Esophagus squamous epithelium (tissue), 5 donors: ENCODE measurements at regions not wholly inside any gene's neighbourhood (a gene's known extent, or its start where the extent isn't known, plus 50 kb on each side); places are given as distances from the start of the nearest gene placed in this dataset.
"Not testable (repeated sequence)": the region's sequence is repeated elsewhere in the genome, so short reads cannot be mapped to it uniquely, and the experiment has no call there.

Experiments
- DNase-seq: peaks from one replicate; lab custom pipeline; 2025; lab: John Stamatoyannopoulos, UW
- H3K27ac ChIP-seq, 4 donors: fragments of 200-600 bp; sonication (generic); one replicate each; pipeline ENCODE4 v1.5.1; 2016 to 2019; ENCODE audit warnings: mild to moderate bottlenecking in 1 of 4
- H3K27me3 ChIP-seq, 4 donors: fragments of 200-600 bp; sonication (generic); 1 replicate in 3 of 4; 2 replicates in 1 of 4; pipeline versions ENCODE4 v1.5.1 to v1.6.0; 2017 to 2021; ENCODE audit warnings: antibody characterized with exemption in 1 of 4
- H3K36me3 ChIP-seq, 3 donors: fragments of 200-600 bp; sonication (generic); one replicate each; pipeline ENCODE4 v1.5.1; 2016 to 2019
- H3K4me1 ChIP-seq, 3 donors: fragments of 200-600 bp; sonication (generic); one replicate each; pipeline ENCODE4 v1.5.1; 2017 to 2019
- H3K4me3 ChIP-seq, 4 donors: fragments of 200-600 bp; sonication (generic); 1 replicate in 3 of 4; 2 replicates in 1 of 4; pipeline ENCODE4 v1.5.1; 2016 to 2019; ENCODE audit warnings: mild to moderate bottlenecking in 2 of 4, moderate library complexity in 1 of 4
- H3K9me3 ChIP-seq, 3 donors: fragments of 200-600 bp; sonication (generic); one replicate each; pipeline ENCODE4 v1.5.1; 2016 to 2019
- POLR2A ChIP-seq, 4 donors: fragments of 450-650 bp; IDR thresholded peaks; one replicate each; pipeline ENCODE4 v1.6.1; 2017; ENCODE audit warnings: antibody characterized with exemption in 4 of 4, mild to moderate bottlenecking in 4 of 4, moderate library complexity in 3 of 4
- WGBS, 2 donors: methylation state at CpG; one replicate each; pipeline ENCODE4 v1.1.5; 2018; 5-methylcytosine and 5-hydroxymethylcytosine counted together
- intact Hi-C: fragments of 100-400 bp; cut with DNase I; formaldehyde crosslinking; loops from one replicate; pipeline ENCODE4 v1.15.0; 2022
- TF ChIP-seq, protein P1 (sequence below), 6 experiments: fragments of 450-650 bp in 4 of 6; fragments of 200-600 bp in 2 of 6; sonication (generic) in 2 of 6; IDR thresholded peaks; one replicate each; pipeline ENCODE4 v1.5.1; 2016 to 2019; ENCODE audit warnings: antibody characterized with exemption in 6 of 6, mild to moderate bottlenecking in 4 of 6, moderate library complexity in 4 of 6
- donor health status: DM: yes; HTN: yes; CAD: no.

DNA sequence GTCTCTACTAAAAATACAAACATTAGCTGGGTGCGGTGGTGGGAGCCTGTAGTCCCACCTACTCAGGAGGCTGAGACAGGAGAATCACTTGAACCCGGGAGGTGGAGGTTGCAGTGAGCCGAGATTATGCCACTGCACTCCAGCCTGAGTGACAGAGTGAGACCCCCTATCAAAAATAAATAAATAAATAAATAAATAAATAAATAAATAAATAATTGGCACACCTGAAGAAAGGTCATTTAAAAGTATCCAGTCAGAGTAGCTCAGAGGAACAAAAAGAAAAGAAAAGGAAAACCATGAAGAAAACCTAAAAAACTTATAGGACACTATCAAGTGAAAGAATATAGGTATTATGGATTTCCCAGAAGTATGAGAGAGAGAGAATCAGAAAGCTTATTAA lies 330.1 kb upstream of the AR start:
- not testable (repeated sequence) for H3K9me3 ChIP-seq, H3K4me3 ChIP-seq
- 77 to 90% methylated on average over 2 to 3 of the region's 3 CpGs for WGBS, 2 donors

GRCh38 chrX:67207912-67208311 lies 335.9 kb upstream of the AR start:
- WGBS, 2 donors = 52 to 66% methylated on average over 4 of the region's 4 CpGs
- H3K4me3 ChIP-seq = no peak overlapping the region
- TF ChIP-seq POLR2A (IDR thresholded peaks at IDR 0.05) = no peak
- TF ChIP-seq, protein P1, sequence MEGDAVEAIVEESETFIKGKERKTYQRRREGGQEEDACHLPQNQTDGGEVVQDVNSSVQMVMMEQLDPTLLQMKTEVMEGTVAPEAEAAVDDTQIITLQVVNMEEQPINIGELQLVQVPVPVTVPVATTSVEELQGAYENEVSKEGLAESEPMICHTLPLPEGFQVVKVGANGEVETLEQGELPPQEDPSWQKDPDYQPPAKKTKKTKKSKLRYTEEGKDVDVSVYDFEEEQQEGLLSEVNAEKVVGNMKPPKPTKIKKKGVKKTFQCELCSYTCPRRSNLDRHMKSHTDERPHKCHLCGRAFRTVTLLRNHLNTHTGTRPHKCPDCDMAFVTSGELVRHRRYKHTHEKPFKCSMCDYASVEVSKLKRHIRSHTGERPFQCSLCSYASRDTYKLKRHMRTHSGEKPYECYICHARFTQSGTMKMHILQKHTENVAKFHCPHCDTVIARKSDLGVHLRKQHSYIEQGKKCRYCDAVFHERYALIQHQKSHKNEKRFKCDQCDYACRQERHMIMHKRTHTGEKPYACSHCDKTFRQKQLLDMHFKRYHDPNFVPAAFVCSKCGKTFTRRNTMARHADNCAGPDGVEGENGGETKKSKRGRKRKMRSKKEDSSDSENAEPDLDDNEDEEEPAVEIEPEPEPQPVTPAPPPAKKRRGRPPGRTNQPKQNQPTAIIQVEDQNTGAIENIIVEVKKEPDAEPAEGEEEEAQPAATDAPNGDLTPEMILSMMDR (IDR thresholded peaks at IDR 0.05) = no peak

More for the DNA sequence above, 330.1 kb upstream of the AR start:
- H3K27me3 ChIP-seq, H3K36me3 ChIP-seq, DNase-seq, H3K4me1 ChIP-seq, H3K27ac ChIP-seq, intact Hi-C loops: not testable (repeated sequence)

GRCh38 chrX:67159437-67159836 lies 384.4 kb upstream of the AR start:
- 63 to 100% methylated on average over 1 to 2 of the region's 2 CpGs for WGBS, 2 donors
- H3K4me3 ChIP-seq = no peak overlapping the region
- H3K27me3 ChIP-seq = no peaks in the 10 kb centered on the region
- no peak for DNase-seq
- no peak overlapping the region for H3K27ac ChIP-seq
- no peaks in the 10 kb centered on the region for H3K4me1 ChIP-seq
- no peaks in the 10 kb centered on the region for H3K9me3 ChIP-seq
- no peaks in the 10 kb centered on the region for H3K36me3 ChIP-seq
- TF ChIP-seq POLR2A (IDR thresholded peaks at IDR 0.05) = no peak
- TF ChIP-seq, protein P1 (IDR thresholded peaks at IDR 0.05) = no peak
- intact Hi-C loops = no loop called here

More at GRCh38 chrX:67207912-67208311, 335.9 kb upstream of the AR start:
- no peaks in the 10 kb centered on the region for H3K27me3 ChIP-seq
- intact Hi-C loops = no loop called here
- no peaks in the 10 kb centered on the region for H3K36me3 ChIP-seq
- no peak for DNase-seq
- H3K4me1 ChIP-seq = no peaks in the 10 kb centered on the region
- no peaks in the 10 kb centered on the region for H3K9me3 ChIP-seq
- H3K27ac ChIP-seq = no peak overlapping the region

DNA sequence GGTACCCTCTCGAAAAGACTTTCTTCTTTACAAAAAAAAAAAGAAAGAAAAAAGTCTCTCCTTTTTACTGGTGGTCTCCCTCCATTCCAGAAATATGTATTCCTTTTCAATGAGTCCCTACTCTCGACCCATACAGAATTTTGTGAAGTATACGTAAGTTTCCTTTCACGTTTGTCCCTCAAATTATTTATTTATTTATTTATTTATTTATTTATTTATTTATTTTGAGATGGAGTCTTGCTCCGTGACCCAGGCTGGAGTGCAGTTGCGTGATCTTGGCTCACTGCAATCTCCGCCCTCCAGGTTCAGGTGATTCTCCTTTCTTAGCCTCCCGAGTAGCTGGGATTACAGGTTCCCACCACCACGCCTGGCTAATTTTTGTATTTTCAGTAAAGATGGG lies 429.2 kb upstream of the AR start:
- TF ChIP-seq, protein P1 (IDR thresholded peaks at IDR 0.05) = no peak
- TF ChIP-seq POLR2A (IDR thresholded peaks at IDR 0.05) = no peak
- H3K4me1 ChIP-seq = no peaks in the 10 kb centered on the region
- H3K27me3 ChIP-seq = peaks cover 0 to 3% (median 0%) of the 10 kb centered on the region in 4 donors
- DNase-seq = no peak
- no peaks in the 10 kb centered on the region for H3K36me3 ChIP-seq
- H3K4me3 ChIP-seq = no peak overlapping the region
- no peak overlapping the region for H3K27ac ChIP-seq
- 69 to 79% methylated on average over 8 to 9 of the region's 9 CpGs for WGBS, 2 donors
- H3K9me3 ChIP-seq = no peaks in the 10 kb centered on the region
- intact Hi-C loops = no loop called here

DNA sequence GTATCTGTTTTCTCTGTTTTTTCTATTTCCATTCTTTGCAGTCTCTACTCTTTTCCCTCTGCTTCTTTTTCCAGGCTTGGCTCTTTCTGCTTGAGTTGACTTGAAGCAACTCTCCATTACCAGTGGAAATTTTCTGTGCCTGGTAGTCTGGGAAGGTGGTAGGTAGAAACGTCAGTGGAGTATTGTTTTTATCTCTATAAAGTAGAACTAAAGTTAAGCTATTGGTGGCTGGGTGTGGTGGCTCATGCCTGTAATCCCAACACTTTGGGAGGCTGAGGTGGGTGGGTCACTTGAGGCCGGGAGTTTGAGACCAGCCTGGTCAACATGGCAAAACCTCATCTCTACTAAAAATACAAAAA lies 438.1 kb upstream of the AR start:
- Histone ChIP-seq H3K27ac (no peak overlapping the region), H3K4me1 (no peaks in the 10 kb centered on the region), H3K4me3 (no peak overlapping the region), H3K9me3 (no peaks in the 10 kb centered on the region), H3K27me3 (no peaks in the 10 kb centered on the region), H3K36me3 (no peaks in the 10 kb centered on the region)
- intact Hi-C loops = no loop called here
- TF ChIP-seq POLR2A (IDR thresholded peaks at IDR 0.05) = no peak
- TF ChIP-seq, protein P1 (IDR thresholded peaks at IDR 0.05) = no peak
- DNase-seq = no peak
- WGBS, 2 donors = 46% methylated on average over 2 of the region's 2 CpGs; no CpG with 5 or more reads in 1 of the 2 donors
